GM19240 (cell line): ENCODE measurements at regions not wholly inside any gene's neighbourhood (a gene's known extent, or its start where the extent isn't known, plus 50 kb on each side); places are given as distances from the start of the nearest gene placed in this dataset.
"Not testable (repeated sequence)": the region's sequence is repeated elsewhere in the genome, so short reads cannot be mapped to it uniquely, and the experiment has no call there.

Source experiments
- DNase-seq: peaks from one replicate; pipeline ENCODE4 v3.0.0; 2011; ENCODE audit warnings: low spot score; ENCODE audit not compliant: insufficient read length

DNA sequence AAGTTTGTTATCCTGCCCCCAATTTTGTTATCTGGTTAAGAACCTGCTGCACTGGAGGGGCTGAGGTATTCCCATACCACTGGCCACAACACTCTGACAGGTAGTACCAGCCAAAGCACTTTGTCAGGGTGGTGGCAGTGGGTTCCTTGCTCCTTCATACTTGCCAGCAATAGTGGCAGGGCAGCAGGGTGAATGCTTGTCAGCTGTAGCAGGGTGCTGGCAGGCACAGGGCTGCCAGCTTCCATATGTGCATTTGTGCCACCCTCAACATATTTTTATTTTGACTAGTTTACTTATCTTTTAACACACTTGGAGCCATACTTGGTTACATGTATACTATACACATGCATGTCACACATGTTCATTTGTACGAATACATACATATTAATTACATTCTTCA lies 294.0 kb upstream of the VWC2 start:
- no peak for DNase-seq

DNA sequence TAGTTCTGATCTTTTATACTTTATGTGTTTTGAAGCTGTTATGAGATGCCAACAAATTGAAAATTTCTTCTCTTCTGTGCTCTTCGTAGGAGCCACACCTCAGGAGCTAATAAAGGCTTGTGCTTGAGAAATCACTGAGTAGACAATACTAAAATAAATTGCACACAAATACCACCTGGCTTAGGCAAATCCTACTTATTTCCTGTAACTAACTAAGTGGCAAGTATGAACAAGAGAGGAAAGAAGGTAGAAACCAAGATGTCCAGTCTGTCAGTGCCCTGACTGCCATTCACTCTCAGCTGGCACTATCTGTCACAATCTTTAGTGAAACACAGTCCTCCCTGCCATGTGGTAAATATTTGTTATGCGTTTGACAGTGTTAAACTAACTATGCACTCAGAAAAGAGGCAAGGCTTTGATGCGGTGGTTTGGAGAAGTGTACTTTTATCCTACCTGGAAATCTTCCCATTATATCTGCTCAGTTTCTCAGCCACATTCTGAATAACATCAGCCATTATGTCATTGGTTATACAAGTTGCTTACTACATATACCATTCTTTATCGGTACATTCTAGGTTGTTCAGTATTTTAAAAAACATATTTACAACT lies 293.4 kb upstream of the VWC2 start:
- DNase-seq: no peak

- DNase-seq: no peak
Observed at GRCh38 chr7:49481075-49481474, 292.4 kb upstream of the VWC2 start.

DNA sequence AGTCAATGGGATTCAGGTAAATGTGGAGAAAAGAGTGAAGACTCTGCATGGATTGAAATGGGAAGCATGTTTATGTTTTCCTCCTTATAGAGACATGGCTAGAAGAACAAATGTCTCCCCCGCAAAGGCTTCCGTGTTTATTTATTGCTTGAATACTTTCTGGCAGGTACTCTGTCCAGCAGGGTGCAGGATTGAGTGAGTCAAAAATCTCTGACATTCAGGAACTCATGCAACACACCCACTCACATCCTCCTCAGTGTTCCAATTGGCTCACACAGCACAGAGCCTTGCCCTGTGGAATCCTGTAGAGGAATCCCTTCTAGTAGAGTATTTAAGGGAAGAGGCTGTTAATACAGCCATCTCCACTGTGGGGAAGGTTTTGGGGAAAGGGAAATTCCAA lies 290.3 kb upstream of the VWC2 start:
- DNase-seq: no peak

DNA sequence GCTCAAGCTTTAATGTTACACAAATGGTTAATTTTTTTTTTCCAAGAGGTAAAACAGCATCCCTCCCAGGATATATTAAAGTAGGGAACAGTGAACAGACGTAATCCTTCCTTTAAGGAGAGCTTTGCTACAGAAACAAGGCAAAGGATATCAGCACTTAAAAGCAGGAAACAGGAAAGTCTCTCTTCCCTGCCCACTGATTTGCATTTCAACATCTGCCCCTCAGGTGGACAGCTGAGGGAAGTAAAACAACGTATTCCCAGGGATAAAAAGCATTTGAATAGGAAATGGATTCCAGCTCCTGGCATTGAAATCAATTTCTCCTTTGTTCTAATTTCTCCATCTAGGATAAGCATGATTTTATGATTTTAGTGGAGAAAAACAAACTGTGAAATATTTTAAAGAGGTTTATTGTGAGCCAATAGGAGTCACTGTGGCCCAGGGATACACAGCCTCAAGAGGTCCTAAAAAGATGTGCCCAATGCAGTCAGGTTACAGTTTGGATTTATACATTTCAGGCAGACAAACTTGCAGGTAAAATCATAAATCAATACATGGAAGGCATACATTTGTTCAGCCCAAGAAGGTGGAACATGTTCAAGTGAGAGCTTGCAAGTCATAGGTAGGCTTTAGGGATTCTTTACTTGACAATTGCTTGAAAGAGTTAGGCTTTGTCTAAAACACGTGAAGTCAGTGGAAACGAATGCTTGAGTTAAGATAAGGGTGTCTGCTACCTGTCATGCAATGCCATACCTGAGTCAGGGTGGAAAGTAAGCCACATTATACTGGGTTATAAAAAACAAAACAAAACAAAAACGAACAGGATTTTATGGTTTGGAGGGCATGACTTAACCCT lies 286.2 kb upstream of the VWC2 start:
- DNase-seq: no peak

- no peak for DNase-seq
Observed at GRCh38 chr7:49487830-49488140, 285.7 kb upstream of the VWC2 start.

DNA sequence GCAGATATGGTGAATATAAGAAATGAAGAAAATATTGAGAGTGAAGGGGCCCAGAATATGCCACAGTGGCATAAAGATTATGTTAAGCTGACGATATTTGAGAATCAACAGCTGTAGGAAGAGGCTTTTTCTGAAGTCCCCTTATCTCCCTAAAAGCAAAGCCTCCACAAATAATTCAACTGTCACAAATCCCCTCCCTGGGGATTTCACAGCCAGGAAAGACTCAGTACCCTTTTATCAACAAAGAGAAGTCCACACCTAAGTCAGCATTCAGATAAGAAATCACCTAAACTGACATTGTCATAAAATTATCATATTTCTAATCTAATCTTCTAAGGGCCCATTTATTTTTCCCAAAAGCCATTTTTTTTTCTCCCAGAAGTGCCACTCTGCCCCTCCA lies 284.9 kb upstream of the VWC2 start:
- DNase-seq: no peak

DNA sequence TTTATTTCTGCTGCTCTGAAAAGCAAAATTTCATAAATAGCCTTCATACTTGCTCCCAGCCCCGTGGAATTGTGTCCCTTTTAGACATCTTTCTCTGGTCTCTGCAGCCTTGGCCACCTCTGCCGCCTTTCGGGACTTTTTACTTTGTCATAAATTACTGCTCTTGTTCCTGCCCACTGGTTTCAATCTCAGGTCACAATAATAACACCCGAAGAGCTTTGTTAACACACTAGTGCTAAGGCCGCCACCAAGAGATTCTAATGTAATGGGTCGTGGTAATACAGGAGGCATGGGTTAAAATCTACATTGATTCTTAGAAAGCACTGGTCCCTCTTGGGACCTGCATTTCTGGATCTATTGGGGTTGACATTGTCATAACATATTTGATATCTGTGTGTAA lies 276.0 kb upstream of the VWC2 start:
- no peak for DNase-seq

GRCh38 chr7:49500741-49501140 lies 272.7 kb upstream of the VWC2 start:
- DNase-seq: no peak

DNA sequence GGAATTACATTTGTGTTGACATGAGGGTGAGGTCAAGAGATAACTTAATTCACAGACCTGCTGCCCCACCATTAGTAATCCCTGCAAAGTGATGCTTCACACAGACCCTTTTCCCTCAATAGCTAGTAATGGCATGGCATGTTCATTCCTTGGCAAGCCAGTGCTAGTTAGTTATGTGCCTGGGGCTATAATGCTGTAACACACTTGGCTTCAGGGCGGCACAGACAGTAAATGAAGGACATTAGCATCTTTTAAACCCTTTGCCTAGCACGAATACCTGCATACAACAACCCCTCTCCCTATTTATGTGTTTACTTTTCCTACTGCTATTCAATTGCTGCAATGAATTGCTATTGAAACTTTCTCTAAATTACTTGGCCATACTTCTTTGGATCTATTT lies 266.2 kb upstream of the VWC2 start:
- not testable (repeated sequence) for DNase-seq

DNA sequence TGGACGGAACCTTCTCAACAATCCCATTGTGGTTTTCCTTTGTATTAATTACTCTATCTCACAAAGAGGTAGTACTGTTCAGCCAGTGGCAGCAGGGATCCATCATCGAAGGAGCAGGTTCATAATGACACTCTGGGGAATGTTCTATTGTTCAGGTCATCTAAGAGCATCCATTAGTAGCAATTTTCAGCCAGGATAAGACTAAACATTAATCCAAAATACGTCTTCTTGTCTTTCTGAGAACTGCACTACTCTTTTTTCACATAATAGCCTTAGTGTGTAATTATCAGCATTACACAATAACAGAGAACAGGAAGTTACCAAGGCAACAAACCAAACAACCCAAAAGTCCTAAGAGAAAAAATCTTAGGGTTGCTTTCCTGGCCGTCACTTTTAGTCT lies 259.5 kb upstream of the VWC2 start:
- DNase-seq: no peak

DNA sequence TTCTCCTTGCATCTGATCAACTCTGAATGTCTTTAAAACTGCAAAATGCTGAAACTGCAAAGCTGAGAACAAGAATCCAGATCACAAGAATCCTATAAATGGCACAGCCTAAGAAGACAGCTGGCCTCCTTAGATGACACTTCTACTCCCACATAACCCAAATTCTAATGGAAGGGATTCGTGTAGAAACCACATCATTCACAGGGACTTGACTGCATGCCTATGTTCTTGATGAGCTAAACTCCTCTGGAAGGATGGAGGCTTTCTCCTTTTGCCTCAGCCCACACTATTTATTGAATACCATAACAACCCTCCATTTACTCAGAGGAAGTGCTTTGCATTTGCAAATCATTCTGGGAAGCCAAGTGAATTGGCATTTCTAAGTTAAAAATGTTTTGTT lies 252.5 kb upstream of the VWC2 start:
- DNase-seq: no peak

- no peak for DNase-seq
Observed at GRCh38 chr7:49522111-49522510, 251.3 kb upstream of the VWC2 start.

DNA sequence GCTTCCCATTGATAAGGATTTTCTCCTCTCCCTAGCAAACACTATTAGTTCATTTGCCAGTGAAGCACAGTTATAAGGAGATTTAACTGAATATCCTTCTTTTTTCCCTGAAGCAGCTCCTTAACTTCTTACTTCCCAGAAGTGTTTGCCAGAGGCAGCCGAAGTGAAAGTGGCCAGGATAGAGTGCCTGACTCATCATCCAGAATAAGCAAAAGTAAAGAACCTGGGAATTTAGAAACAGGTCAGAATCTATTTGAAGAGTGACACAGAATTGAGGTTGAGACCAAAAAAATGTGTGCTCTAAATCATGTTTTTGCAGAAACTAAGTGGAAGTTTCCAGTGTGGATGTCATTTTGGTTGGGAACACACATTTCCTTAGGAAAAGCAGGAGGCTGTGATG lies 249.6 kb upstream of the VWC2 start:
- no peak for DNase-seq

DNA sequence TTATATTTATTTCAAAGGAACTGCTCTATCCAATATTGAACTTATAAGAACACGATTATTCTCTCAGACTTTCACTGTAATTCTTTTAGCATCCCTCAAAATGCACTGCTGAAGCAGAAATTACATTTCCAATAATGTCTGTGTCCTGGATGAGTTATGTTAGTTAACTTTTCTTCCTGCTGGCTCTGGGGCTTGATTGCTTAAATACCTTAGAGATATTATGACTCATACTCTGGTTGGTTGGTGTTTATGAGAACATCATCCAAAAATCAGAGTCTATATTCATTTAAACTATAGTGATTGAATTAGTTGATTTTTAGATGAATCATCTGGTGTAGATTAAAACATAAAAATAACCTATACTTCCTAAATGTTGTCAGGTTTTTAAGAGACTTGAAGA lies 246.3 kb upstream of the VWC2 start:
- no peak for DNase-seq

DNA sequence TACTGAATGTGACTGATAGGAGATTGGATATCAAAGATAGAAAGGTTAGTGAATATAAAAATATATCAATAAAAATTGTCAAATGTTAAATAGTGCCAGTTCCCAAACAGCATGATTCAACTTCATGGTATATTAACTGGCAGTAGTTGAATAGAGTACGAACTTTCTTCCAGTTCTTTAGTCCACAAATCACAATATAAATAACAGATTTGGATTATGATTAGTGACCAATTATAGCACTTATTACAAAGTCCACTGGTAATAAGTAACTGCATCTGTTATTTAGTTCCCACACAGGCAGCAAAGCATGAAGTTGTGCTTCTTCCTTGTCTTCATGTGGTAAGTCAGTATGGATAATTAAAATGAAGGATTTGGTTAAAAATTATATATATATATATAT lies 243.0 kb upstream of the VWC2 start:
- no peak for DNase-seq

GRCh38 chr7:49563693-49564378 lies 209.6 kb upstream of the VWC2 start:
- no peak for DNase-seq

DNA sequence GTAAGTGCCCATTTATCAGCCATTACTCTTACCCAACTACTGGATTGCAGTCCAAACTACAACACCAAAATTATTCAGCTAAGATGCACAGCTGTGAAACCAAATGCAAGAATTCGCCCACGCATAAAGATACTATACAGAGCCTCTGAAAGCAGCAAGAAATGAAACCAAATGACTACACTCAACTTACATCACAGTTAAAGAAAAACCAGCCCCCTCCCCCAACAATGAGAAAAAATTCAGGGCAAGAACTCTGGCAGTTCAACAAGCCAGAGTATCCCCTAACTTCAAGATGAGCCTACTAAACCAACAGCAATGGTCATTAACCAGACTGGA lies 209.1 kb upstream of the VWC2 start:
- DNase-seq: no peak

GRCh38 chr7:49577576-49577975 lies 195.9 kb upstream of the VWC2 start:
- no peak for DNase-seq

- DNase-seq: no peak
Observed at GRCh38 chr7:49579408-49579807, 194.0 kb upstream of the VWC2 start.

DNA sequence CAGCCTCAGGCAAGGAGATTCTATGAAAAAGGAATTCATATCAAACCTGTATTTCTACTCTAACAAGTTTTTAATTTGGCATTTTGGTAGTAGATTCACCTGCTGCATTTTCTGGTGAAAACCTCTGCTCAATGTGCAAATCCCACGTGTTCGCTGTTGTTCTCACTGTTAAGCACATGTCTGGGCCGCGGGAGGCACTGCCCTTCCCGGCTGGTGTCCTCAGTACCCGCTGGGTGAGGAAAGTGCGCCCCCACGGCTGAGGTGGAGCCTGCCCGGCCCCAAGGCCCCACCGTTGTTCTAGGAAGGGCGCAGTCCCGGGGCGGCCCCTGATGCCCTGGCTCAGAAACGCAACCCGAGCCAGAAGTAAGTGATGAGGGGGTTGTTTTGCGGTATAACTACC lies 193.4 kb upstream of the VWC2 start:
- no peak for DNase-seq

- no peak for DNase-seq
Observed at GRCh38 chr7:49580761-49581160, 192.7 kb upstream of the VWC2 start.

- DNase-seq: no peak
Observed at GRCh38 chr7:49583440-49583839, 190.0 kb upstream of the VWC2 start.
